GM13976 (cell line): ENCODE measurements at regions not wholly inside any gene's neighbourhood (a gene's known extent, or its start where the extent isn't known, plus 50 kb on each side); places are given as distances from the start of the nearest gene placed in this dataset.

Source experiments
- DNase-seq: peaks from one replicate; pipeline ENCODE4 v3.0.0; 2012; ENCODE audit warnings: low spot score
- CTCF ChIP-seq: IDR thresholded peaks from 2 replicates; pipeline ENCODE4 v1.5.1; 2012; ENCODE audit warnings: borderline replicate concordance, mild to moderate bottlenecking; ENCODE audit not compliant: insufficient read depth; ENCODE audit errors: extremely low read depth, missing control alignments, control extremely low read depth
- in situ Hi-C: fragments of 300-500 bp; cut with MboI; formaldehyde crosslinking; loops from one replicate; pipeline ENCODE4 v1.12.0; 2022; ENCODE audit warnings: low sequenced_read_pairs, mixed read lengths, inconsistent platforms; ENCODE audit not compliant: unreplicated experiment

GRCh38 chr10:29828440-29828894, 193.7 kb upstream of the SVIL start:
- DNase-seq, result no peak
- in situ Hi-C loops, result no loop called here
- TF ChIP-seq CTCF, result no peak

- no peak for DNase-seq
- in situ Hi-C loops, result no loop called here
Measured at GRCh38 chr10:29827512-29827911, 192.7 kb upstream of the SVIL start.

GRCh38 chr10:29826801-29827450, 192.2 kb upstream of the SVIL start:
- in situ Hi-C loops, result no loop called here
- TF ChIP-seq CTCF, result no peak
- no peak for DNase-seq

More at GRCh38 chr10:29827512-29827911, 192.7 kb upstream of the SVIL start:
- TF ChIP-seq CTCF, result no peak

- TF ChIP-seq CTCF, result no peak
- no peak for DNase-seq
- in situ Hi-C loops, result no loop called here
Measured at GRCh38 chr10:29826221-29826620, 191.4 kb upstream of the SVIL start.

- no peak for TF ChIP-seq CTCF
- in situ Hi-C loops, result no loop called here
- no peak for DNase-seq
Measured at GRCh38 chr10:29823553-29824080, 188.8 kb upstream of the SVIL start.

- in situ Hi-C loops, result no loop called here
- TF ChIP-seq CTCF, result no peak
- DNase-seq, result no peak
Measured at GRCh38 chr10:29820890-29821461, 186.2 kb upstream of the SVIL start.
